HG03039 (cell line): ENCODE measurements at regions not wholly inside any gene's neighbourhood (a gene's known extent, or its start where the extent isn't known, plus 50 kb on each side); places are given as distances from the start of the nearest gene placed in this dataset.
"Not testable (repeated sequence)": the region's sequence is repeated elsewhere in the genome, so short reads cannot be mapped to it uniquely, and the experiment has no call there.

Experiments
- ATAC-seq: cut with Tn5 transposase; IDR thresholded peaks from one replicate; pipeline ENCODE4 v1.9.1; 2021; ENCODE audit warnings: mild to moderate bottlenecking, moderate library complexity; ENCODE audit not compliant: unreplicated experiment

GRCh38 chr4:181757910-181758660, 485.1 kb upstream of the TENM3 start:
- ATAC-seq: no peak

GRCh38 chr4:181760560-181760959, 482.6 kb upstream of the TENM3 start:
- no peak for ATAC-seq

DNA sequence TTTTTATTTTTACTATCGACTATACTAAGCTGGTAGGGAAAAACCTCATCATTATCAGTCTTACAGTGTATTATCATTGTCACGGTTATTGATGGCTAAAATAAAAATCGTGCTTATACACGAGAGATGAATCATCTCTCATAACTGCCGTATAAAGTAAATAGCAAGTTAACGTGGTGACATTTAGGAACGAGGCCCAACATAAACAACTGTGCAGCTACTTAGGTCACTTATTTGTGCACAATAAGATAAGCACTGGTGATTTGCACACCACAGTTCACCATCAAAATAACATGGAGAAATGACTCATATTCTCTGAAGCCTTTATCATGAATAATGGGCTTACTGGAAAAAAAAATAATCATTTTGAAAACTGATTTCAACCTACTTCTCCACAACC, 482.0 kb upstream of the TENM3 start:
- ATAC-seq: no peak

DNA sequence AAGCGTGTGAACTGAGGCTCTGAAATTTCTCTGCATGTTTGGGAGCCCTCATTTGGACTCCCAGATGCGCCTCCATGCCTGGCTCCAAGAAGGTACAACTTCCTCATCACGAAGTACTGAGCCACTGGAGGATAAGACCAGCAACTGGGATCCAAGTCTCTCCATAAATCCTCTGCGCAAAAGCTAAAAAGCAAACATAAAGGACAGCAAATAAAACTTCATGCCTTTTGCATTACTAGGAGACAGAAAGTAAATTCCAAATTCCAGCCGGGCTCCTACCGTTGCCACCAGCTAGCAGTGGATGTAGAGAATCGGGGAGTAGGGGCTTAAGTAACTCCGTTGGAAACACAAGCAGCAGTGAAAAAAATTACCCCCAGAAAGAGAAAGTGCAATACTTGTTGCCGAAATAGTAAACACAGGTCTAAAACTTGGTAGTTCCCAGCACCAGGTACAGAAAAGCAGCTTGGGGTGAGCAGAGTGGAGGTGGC, 477.1 kb upstream of the TENM3 start:
- no peak for ATAC-seq

- ATAC-seq: no peak
Measured at GRCh38 chr4:181770971-181771370, 472.2 kb upstream of the TENM3 start.

GRCh38 chr4:181775298-181775697, 467.9 kb upstream of the TENM3 start:
- ATAC-seq: no peak

GRCh38 chr4:181776264-181777054, 466.7 kb upstream of the TENM3 start:
- no peak for ATAC-seq

DNA sequence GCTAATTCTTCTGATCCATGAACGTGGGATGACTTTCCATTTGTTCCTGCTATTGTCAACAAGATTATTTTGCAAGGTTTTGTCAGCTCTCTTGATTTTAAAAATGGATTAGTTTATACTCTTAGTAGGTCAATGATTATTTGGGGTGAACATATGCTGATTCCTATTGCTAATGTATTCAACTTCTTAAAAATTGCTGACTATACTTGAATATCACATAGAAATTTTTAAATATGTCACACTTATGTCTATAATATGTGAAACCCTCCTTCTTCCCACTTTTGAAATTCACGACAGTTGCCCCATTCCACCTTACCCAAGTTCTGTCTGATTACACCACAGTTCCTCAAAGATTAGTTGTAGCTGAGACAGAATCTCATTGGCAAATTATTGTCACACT, 465.7 kb upstream of the TENM3 start:
- ATAC-seq: no peak

DNA sequence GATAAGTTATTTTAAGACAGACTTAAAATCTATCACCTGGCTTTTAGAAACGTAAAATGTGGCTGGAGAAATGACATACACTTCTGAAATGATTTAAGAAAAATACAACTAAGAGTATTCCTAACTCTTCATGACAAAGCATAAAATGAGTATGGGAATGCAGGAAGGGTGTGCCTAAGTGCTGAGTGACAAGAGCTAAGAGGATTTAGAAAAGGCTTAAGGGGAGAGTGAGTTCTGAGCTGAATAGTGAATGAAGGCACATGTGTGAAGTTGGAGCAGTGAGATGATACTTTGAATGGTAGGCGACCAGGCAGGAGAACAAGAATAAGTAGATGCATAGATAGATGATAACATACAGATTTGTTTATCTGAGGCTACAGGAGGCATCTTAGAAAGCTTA, 458.3 kb upstream of the TENM3 start:
- ATAC-seq: no peak

GRCh38 chr4:181792641-181793040, 450.6 kb upstream of the TENM3 start:
- no peak for ATAC-seq

DNA sequence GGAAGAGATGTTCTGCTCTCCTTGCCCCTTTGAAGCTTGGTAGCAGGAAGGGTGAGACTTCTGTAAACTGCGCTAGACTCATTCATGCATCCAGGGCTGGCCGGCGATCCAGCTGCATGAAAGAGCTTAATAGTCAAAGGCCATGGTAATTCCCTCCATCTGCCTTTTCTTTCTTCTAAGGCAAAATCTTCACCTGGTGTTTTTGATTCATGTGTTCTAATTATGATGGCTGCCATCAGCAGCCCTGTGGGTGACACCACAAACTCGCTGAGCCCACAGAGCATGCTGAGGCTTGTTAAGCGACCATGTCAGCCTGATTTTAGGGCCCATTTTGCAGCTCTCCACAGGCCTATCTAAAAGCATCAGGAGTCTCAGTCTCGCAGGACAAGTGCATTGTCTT, 450.1 kb upstream of the TENM3 start:
- ATAC-seq: no peak

DNA sequence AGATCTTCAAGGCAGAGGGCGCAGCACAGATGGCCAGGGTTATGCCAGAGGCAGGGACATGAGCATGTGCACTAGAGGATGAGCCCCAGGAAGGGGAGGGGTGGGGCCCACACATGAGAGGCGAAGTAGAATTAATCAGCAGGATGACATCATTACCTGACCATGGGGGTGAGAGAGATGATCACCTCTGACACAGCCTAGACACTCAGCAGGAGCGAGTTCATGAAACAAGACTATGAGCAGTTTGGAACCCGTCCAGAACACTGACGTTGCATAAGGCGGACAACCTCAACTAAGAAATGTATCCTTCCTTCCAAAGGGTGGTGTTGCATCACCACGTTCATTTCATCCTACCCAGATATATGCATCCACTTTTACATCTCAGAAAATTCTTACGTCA, 446.7 kb upstream of the TENM3 start:
- no peak for ATAC-seq

DNA sequence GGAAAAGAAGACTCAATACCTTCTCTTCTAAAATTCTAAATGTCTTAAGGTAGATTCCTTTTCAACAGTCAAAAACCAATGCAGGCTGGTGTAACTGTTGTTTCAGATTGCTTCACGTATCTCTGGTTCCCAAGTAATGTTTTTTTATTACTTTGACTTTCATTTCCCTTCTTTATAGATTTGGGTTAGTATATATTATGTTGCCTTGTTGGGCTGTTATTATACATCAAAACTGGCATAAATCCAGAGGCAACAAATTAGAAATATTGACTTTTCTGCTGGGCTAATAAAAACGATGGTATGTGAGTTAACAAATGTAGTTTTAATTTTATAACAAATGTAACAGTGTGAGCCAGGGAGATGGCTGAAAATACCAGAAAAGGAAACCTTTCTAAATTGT, 444.7 kb upstream of the TENM3 start:
- ATAC-seq: no peak

DNA sequence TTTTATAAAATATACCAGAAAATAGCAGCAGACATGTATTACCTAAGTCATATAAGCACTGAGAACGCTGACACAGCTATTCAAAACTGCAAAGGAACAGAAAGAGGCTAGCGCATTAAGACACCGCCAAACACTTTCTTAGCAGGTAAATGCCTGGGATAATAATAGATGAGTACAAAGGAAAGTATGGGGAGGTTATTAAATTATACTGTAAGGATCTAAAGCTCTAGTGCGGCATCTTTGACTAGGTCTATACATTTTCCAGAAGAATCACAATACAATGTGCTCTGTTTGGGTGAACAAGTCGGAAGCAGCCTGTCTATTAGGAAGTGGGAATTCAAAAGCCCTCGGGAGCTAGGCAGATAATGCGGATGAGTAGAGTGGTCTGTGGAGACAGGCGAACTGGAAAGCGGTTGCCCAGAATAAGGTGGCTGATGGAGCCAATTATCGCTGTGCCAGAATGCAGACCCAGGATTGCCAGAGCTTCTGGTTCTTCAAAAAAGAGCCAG, 443.6 kb upstream of the TENM3 start:
- ATAC-seq: no peak

- ATAC-seq: no peak
Measured at GRCh38 chr4:181802207-181802606, 441.0 kb upstream of the TENM3 start.

DNA sequence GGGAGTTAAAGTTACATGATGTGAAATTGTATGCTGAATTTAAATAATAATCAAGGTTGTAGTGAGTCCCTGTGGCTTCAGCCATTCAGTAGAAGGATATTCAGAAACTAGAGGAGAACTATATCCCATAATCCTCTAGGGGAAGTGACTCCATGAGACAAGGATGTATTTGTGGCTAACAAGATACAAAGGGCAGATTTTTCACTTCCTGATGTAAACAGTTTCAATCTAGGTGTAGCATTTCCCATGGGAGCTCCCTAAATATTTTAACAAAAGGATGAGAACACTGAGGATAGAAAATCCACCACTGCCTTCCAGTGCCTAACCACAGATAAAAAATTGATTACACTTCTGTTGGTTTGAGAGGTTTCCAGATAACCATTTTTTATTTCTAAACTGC, 435.4 kb upstream of the TENM3 start:
- ATAC-seq: no peak

DNA sequence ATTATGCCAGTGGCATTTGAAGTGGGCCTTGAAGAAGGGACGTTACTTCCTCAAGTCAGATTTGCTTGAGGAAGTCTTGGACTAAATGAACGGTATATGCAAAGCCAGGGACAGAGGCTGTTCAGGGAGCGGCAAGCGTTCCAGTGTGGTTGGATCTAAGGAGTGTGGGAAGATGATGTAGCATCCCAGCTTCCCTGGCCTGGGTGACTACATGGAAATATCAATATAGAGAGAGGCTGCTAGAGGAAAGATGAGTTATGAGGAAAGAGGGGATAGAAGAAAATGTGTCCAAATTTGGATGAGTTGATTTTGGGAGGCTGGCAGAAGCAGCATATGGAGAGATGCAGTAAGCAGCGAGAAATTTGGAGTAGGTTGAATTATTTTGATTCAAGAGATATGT, 432.5 kb upstream of the TENM3 start:
- no peak for ATAC-seq

DNA sequence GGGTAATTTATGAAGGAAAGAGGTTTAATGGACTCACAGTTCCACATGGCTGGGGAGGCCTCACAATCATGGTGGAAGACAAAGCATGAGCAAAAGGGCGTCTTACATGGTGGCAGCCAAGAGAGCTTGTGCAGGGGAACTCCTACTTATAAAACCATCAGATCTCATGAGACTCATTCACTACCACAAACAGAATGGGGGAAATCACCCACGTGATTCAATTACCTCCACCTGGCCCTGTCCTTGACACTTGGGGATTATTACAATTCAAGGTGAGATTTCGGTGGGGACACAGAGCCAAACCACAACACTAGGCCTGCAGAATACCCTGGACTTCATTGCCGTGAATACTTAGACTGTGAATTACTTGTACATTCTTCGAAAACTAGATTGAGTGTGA, 431.7 kb upstream of the TENM3 start:
- not testable (repeated sequence) for ATAC-seq

- ATAC-seq: no peak
Measured at GRCh38 chr4:181819946-181820345, 423.3 kb upstream of the TENM3 start.

GRCh38 chr4:181820553-181820952, 422.6 kb upstream of the TENM3 start:
- no peak for ATAC-seq

GRCh38 chr4:181821039-181822004, 421.9 kb upstream of the TENM3 start:
- ATAC-seq: no peak
